ENCODE measurements at regions not wholly inside any gene's neighbourhood (a gene's known extent, or its start where the extent isn't known, plus 50 kb on each side); places are given as distances from the start of the nearest gene placed in this dataset.

DNA sequence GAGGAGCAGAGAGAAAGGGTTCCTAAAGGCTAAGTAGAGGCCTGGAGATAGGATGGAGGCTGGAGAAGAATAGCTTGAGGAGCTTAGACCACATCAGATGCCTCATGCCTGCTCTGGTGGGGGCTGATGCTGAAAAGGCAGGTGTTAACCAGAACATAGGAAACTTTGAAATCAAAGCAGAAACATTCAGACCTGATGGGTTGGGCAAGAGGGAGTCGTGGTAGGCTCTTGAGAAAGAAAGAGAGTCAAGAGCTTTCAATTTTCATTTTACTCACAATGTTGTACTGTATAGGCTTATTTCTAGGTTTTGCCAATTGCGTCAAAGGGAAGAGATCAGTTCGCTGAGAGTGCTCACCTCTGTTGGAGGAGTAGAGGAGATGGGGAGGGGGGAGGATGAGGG, 406.6 kb upstream of the SALL1 start:
- TF ChIP-seq CTCF (IDR thresholded peaks at IDR 0.05) (no peak), POLR2A (IDR thresholded peaks at IDR 0.05) (no peak)

Data from uterus (tissue), 2 donors.